T-helper 1 cell treated with Interleukin-12 subunit alpha and Interleukin-12 subunit beta and Interleukin-4 antibody, amounts not matched to agents 30 μg/mL and 1 μg/mL, for 36 hours (primary cell): ENCODE measurements at regions not wholly inside any gene's neighbourhood (a gene's known extent, or its start where the extent isn't known, plus 50 kb on each side); places are given as distances from the start of the nearest gene placed in this dataset.
"Not testable (repeated sequence)": the region's sequence is repeated elsewhere in the genome, so short reads cannot be mapped to it uniquely, and the experiment has no call there.

ENCODE experiments used
- H3K27ac Mint-ChIP-seq: one replicate; pipeline ENCODE4 v1.8.0; 2021; ENCODE audit warnings: mild to moderate bottlenecking, mixed read lengths
- H3K27me3 Mint-ChIP-seq: one replicate; pipeline ENCODE4 v1.8.0; 2021; ENCODE audit warnings: low read depth, mixed read lengths
- H3K36me3 Mint-ChIP-seq: one replicate; pipeline ENCODE4 v1.8.0; 2021; ENCODE audit warnings: low read depth, mixed read lengths
- H3K4me1 Mint-ChIP-seq: one replicate; pipeline ENCODE4 v1.8.0; 2021; ENCODE audit warnings: low read depth, mixed read lengths
- H3K4me3 Mint-ChIP-seq: one replicate; pipeline ENCODE4 v1.8.0; 2021; ENCODE audit warnings: mild to moderate bottlenecking, moderate library complexity, mixed read lengths
- H3K9me3 Mint-ChIP-seq: one replicate; pipeline ENCODE4 v1.8.0; 2021; ENCODE audit warnings: mixed read lengths

- H3K4me1 Mint-ChIP-seq: no peaks in the 10 kb centered on the region
- H3K27ac Mint-ChIP-seq: no peak overlapping the region
- no peaks in the 10 kb centered on the region for H3K36me3 Mint-ChIP-seq
- no peaks in the 10 kb centered on the region for H3K9me3 Mint-ChIP-seq
- H3K4me3 Mint-ChIP-seq: no peak overlapping the region
- no peaks in the 10 kb centered on the region for H3K27me3 Mint-ChIP-seq
Observed at GRCh38 chr2:16033032-16033293, 92.6 kb downstream of the MYCN start.

DNA sequence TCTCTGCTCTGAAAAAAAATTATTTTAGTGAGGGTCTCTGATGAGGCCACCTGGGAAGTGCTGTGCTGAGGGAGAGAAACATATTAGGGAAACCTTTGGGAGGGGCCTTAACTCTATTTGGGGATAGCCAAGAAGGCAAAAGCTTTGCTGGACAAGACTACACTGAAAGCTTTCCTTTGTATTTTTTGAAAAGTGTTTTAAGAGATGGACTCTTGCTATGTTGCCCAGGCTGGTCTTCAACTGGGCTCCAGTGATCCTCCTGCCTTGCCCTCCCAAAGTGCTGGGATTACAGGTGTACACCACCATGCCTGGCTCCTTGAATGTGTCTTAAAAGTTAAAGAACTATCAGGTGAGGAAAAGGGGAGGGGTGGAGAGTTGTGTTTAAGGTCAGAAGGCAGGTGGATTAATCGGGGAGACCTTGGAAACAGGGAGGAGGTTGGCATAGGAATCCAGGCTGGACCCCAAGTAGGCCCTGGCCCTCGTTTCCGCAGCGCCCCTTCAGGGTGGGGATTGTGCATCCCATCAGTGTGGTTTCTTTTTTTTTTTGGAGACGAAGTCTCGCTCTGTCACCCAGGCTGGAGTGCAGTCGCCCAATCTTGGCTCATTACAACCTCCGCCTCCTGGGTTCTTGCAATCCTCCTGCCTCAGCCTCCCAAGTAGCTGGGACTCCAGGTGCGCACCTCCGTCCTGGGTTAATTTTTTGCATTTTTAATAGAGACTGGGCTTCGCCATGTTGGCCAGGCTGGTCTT is 92.1 kb downstream of the MYCN start:
- no peak overlapping the region for H3K4me3 Mint-ChIP-seq
- H3K9me3 Mint-ChIP-seq: no peaks in the 10 kb centered on the region
- H3K4me1 Mint-ChIP-seq: no peaks in the 10 kb centered on the region
- no peak overlapping the region for H3K27ac Mint-ChIP-seq
- H3K27me3 Mint-ChIP-seq: no peaks in the 10 kb centered on the region
- no peaks in the 10 kb centered on the region for H3K36me3 Mint-ChIP-seq

DNA sequence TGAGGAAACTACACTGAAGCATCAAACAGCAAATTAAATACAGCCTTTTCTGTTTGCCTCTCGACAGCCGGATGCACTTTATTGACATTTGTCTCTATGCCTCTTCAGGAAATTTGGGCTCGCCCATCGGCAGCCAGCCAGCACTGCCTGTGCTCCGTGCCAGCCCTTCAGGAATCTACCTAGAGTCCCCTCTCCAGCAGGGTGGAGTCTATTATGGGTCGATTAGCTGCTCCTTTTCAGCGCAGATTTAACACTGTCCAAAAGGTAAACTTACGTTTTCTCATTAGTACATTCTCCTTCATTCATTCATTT is 91.5 kb downstream of the MYCN start:
- H3K4me3 Mint-ChIP-seq: no peak overlapping the region
- no peaks in the 10 kb centered on the region for H3K27me3 Mint-ChIP-seq
- no peaks in the 10 kb centered on the region for H3K9me3 Mint-ChIP-seq
- no peaks in the 10 kb centered on the region for H3K36me3 Mint-ChIP-seq
- no peaks in the 10 kb centered on the region for H3K4me1 Mint-ChIP-seq
- H3K27ac Mint-ChIP-seq: no peak overlapping the region

GRCh38 chr2:16031058-16031847 is 90.9 kb downstream of the MYCN start:
- no peaks in the 10 kb centered on the region for H3K27me3 Mint-ChIP-seq
- H3K4me3 Mint-ChIP-seq: no peak overlapping the region
- H3K27ac Mint-ChIP-seq: no peak overlapping the region

GRCh38 chr2:16030206-16031057 is 90.1 kb downstream of the MYCN start:
- H3K27me3 Mint-ChIP-seq: no peaks in the 10 kb centered on the region
- no peaks in the 10 kb centered on the region for H3K36me3 Mint-ChIP-seq
- no peak overlapping the region for H3K27ac Mint-ChIP-seq
- H3K4me3 Mint-ChIP-seq: no peak overlapping the region
- H3K9me3 Mint-ChIP-seq: no peaks in the 10 kb centered on the region
- no peaks in the 10 kb centered on the region for H3K4me1 Mint-ChIP-seq

More at GRCh38 chr2:16031058-16031847, 90.9 kb downstream of the MYCN start:
- no peaks in the 10 kb centered on the region for H3K9me3 Mint-ChIP-seq
- no peaks in the 10 kb centered on the region for H3K36me3 Mint-ChIP-seq
- H3K4me1 Mint-ChIP-seq: no peaks in the 10 kb centered on the region

DNA sequence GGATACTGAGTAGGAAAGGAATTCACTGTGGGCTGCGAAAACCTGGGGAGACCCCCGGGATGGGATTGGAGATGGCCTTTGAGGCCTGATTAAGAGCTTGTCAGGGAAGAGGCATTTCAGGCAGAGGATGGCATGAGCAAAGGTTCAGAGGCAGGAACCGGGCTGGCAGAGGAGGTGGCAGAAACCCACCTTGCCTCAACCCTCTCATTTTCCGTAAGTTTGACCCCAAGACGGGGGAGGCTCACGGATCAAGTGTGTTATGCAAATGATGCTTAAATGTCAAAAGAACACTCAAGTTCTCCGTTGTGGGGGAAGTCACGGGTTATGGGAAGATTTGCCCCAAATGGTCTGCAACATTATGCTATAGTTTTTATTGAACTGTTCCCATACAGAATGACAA is 88.3 kb downstream of the MYCN start:
- Mint-ChIP-seq H3K27me3 (no peaks in the 10 kb centered on the region), H3K27ac (no peak overlapping the region)

DNA sequence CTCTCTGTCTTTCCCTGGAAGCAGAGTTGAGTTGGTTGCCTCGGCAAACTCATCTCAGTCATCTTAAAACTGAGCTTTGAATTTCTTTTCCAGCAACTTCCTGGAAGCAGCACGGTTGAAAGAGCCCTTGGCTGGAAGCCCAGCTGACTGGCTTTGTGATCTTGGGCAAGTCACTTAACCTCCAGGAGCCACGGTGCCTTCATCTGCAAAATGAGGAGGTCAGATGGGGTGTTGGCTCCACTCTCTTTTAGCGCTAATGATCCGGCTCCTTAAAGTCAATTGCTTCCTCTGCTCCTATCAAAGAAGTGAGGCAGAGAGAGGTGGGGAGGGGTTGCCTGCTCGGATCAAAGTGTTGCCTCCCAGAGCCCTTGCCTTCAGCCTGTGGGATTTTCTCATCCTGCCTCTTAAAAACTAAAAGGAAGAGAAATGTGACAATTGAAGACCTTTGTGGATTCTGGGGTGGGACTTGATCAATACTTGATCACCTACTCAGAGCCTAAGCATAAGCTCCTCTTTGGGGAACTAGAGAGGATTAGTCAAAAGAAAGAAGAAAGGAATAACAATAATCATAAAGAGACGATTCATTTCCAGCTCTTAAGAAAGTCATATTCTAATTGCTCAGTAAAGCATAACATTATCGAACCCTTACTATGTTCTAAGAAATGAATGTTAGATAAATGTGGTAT is 86.6 kb downstream of the MYCN start:
- Mint-ChIP-seq H3K9me3 (no peaks in the 10 kb centered on the region), H3K4me1 (no peaks in the 10 kb centered on the region), H3K4me3 (no peak overlapping the region), H3K27me3 (no peaks in the 10 kb centered on the region), H3K27ac (no peak overlapping the region), H3K36me3 (no peaks in the 10 kb centered on the region)

More for the DNA sequence above, 88.3 kb downstream of the MYCN start:
- Mint-ChIP-seq H3K36me3 (no peaks in the 10 kb centered on the region), H3K9me3 (no peaks in the 10 kb centered on the region), H3K4me3 (no peak overlapping the region), H3K4me1 (no peaks in the 10 kb centered on the region)

DNA sequence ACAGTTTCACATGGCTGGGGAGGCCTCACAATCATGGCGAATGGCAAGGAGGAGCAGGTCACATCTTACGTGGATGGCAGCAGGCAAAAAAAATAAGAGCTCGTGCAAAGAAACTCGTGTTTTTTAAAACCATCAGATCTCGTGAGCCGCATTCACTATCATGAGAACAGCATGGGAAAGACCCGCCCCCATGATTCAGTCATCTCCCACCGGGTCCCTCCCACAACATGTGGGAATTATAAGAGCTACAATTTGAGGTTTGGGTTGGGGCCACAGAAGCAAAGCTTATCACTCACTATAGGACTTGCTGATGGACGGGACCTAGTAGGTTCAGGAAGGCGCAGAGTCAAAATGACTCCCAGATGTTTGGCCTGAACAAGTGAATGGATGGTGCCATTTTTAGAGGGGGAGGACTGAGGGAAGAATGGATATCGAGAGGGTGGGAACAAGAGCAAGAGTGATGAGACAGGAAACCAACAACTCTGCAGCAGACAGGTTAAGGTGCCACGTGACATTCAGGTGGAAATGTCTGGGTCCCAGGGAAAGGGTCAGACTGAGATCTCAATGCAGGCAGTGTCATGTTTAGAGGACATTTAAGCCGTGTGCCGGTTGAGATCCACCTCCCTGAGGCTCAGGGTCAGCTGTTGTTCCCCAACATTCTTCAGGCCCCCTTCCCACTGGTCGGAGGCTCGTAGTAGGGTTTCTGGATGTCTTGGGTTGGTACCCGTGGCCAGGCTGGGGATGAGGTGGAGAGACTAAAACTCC is 85.7 kb downstream of the MYCN start:
- Mint-ChIP-seq H3K4me1 (no peaks in the 10 kb centered on the region), H3K27me3 (no peaks in the 10 kb centered on the region), H3K36me3 (no peaks in the 10 kb centered on the region), H3K4me3 (no peak overlapping the region), H3K27ac (no peak overlapping the region), H3K9me3 (no peaks in the 10 kb centered on the region)

- H3K4me1 Mint-ChIP-seq: no peaks in the 10 kb centered on the region
- H3K36me3 Mint-ChIP-seq: no peaks in the 10 kb centered on the region
- no peak overlapping the region for H3K27ac Mint-ChIP-seq
- H3K9me3 Mint-ChIP-seq: no peaks in the 10 kb centered on the region
- H3K4me3 Mint-ChIP-seq: no peak overlapping the region
- H3K27me3 Mint-ChIP-seq: no peaks in the 10 kb centered on the region
Observed at GRCh38 chr2:16025211-16025875, 85.0 kb downstream of the MYCN start.

GRCh38 chr2:16024628-16025027 is 84.3 kb downstream of the MYCN start:
- not testable (repeated sequence) for H3K9me3 Mint-ChIP-seq, H3K4me1 Mint-ChIP-seq

DNA sequence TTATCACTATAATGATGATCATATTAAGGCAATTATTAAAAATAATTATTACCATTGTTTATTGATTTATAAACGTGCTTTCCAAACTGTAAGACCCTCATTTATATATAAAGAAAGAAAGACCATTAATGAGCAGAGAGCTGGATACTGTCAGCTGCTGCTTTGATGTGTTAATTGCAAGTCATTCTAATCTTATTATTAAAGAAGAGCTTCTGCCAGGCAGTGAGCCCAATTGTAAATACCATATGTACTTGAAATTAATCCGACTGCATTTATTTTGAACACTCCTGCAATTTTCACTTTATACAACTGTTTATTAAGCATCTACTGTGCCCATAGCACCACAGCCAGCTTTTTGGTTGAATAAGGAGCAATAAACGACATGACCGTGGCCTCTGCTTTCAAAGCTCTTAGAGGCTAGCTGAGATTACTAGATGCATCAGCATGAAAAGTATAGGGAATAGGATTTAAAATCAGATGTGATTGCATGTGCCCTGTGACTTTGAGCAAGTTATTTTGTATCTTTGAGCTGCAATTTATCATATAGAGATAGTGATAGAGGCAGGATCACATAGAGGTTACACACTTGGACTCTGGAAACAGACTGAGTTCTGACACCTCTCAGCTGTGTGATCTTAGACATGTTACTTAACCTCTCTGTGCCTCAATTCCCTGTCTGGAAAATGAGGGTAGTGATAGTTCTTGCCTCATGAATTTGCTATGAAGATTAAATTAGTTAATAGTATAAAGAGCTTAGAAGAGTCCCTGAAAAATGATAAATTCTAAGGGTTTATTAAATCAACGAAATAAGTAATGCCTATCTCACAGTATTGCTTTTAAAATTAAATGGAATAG is 83.4 kb downstream of the MYCN start:
- Mint-ChIP-seq H3K27me3 (no peaks in the 10 kb centered on the region), H3K27ac (no peak overlapping the region), H3K4me1 (no peaks in the 10 kb centered on the region), H3K9me3 (no peaks in the 10 kb centered on the region), H3K36me3 (no peaks in the 10 kb centered on the region), H3K4me3 (no peak overlapping the region)

More at GRCh38 chr2:16024628-16025027, 84.3 kb downstream of the MYCN start:
- not testable (repeated sequence) for H3K36me3 Mint-ChIP-seq, H3K27me3 Mint-ChIP-seq, H3K4me3 Mint-ChIP-seq, H3K27ac Mint-ChIP-seq

DNA sequence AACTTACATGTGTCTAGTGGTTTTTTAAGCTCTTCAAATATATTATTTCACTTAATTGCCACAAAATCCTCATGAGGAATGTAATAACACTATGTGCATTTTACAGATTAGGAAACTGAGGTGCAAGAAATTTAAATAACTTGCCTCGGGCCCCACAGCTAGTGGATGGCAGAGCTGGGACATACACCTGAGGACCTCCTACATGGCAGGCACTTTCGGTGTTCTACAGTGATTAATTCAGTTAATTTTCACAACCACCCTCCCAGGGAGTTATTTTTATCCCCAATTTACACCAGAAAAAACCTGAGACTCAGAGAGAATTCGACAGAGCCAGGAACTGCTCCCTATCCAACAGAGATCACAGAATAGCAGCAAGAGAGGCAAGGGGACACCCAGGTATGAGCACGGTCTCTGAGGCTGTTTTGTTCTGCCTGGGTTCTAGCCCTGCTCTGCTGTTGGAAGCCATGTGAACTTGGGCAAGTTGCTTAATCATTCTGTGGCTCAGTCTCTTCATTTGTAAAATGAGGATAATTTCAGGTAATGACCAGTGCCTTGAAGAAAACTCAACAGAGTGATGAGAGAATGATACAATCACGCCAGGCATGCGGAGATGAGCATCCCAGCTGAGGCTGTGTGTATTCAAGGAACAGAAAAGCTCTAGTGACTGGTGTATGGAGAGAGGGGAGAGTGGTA is 82.3 kb downstream of the MYCN start:
- H3K4me1 Mint-ChIP-seq: no peaks in the 10 kb centered on the region
- H3K27ac Mint-ChIP-seq: no peak overlapping the region
- H3K4me3 Mint-ChIP-seq: no peak overlapping the region
- H3K27me3 Mint-ChIP-seq: no peaks in the 10 kb centered on the region
- no peaks in the 10 kb centered on the region for H3K36me3 Mint-ChIP-seq
- no peaks in the 10 kb centered on the region for H3K9me3 Mint-ChIP-seq
